IMR-90 (cell line): ENCODE measurements at regions not wholly inside any gene's neighbourhood (a gene's known extent, or its start where the extent isn't known, plus 50 kb on each side); places are given as distances from the start of the nearest gene placed in this dataset.

ENCODE experiments used
- ELK1 ChIP-seq: fragments of 150-350 bp; IDR thresholded peaks from 2 replicates; pipeline ENCODE4 v1.6.1; 2016; ENCODE audit warnings: low read depth, mild to moderate bottlenecking, low read length, moderate library complexity, borderline replicate concordance
- MAFK ChIP-seq: IDR thresholded peaks from 2 replicates; pipeline ENCODE4 v1.6.1; 2012; ENCODE audit warnings: low read depth, low read length, improper control_type of control experiment
- MAZ ChIP-seq: IDR thresholded peaks from 2 replicates; pipeline ENCODE4 v1.6.1; 2012; ENCODE audit warnings: low read depth, mild to moderate bottlenecking, low read length, improper control_type of control experiment, moderate library complexity, borderline replicate concordance
- POLR2A ChIP-seq: IDR thresholded peaks from 2 replicates; pipeline ENCODE4 v1.6.1; 2012; ENCODE audit warnings: mild to moderate bottlenecking, low read depth, low read length
- RAD21 ChIP-seq: IDR thresholded peaks from 2 replicates; pipeline ENCODE4 v1.6.1; 2012; ENCODE audit warnings: low read length, improper control_type of control experiment
- SMC3 ChIP-seq: fragments of 150-350 bp; IDR thresholded peaks from 2 replicates; pipeline ENCODE4 v1.6.1; 2016; ENCODE audit warnings: low read depth, mild to moderate bottlenecking, antibody characterized with exemption, low read length, moderate library complexity
- TF ChIP-seq, protein P1 (sequence below): conservative IDR thresholded peaks from 2 replicates; pipeline ENCODE4 v1.5.1; 2012; ENCODE audit warnings: mild to moderate bottlenecking, low read depth, low read length, improper control_type of control experiment
- TF ChIP-seq, protein P2 (sequence below): fragments of 150-350 bp; IDR thresholded peaks from 2 replicates; pipeline ENCODE4 v1.6.1; 2017; ENCODE audit warnings: mild to moderate bottlenecking, antibody characterized with exemption, low read length, low read depth

GRCh38 chr10:117819304-117819703 lies 227.4 kb downstream of the RAB11FIP2 start:
- no peak for TF ChIP-seq POLR2A
- TF ChIP-seq, protein P1, sequence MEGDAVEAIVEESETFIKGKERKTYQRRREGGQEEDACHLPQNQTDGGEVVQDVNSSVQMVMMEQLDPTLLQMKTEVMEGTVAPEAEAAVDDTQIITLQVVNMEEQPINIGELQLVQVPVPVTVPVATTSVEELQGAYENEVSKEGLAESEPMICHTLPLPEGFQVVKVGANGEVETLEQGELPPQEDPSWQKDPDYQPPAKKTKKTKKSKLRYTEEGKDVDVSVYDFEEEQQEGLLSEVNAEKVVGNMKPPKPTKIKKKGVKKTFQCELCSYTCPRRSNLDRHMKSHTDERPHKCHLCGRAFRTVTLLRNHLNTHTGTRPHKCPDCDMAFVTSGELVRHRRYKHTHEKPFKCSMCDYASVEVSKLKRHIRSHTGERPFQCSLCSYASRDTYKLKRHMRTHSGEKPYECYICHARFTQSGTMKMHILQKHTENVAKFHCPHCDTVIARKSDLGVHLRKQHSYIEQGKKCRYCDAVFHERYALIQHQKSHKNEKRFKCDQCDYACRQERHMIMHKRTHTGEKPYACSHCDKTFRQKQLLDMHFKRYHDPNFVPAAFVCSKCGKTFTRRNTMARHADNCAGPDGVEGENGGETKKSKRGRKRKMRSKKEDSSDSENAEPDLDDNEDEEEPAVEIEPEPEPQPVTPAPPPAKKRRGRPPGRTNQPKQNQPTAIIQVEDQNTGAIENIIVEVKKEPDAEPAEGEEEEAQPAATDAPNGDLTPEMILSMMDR: no peak
- TF ChIP-seq MAFK: no peak
- no peak for TF ChIP-seq MAZ
- TF ChIP-seq ELK1: no peak
- TF ChIP-seq RAD21: no peak
- TF ChIP-seq, protein P2, sequence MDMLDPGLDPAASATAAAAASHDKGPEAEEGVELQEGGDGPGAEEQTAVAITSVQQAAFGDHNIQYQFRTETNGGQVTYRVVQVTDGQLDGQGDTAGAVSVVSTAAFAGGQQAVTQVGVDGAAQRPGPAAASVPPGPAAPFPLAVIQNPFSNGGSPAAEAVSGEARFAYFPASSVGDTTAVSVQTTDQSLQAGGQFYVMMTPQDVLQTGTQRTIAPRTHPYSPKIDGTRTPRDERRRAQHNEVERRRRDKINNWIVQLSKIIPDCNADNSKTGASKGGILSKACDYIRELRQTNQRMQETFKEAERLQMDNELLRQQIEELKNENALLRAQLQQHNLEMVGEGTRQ: no peak
- TF ChIP-seq SMC3: no peak
